Tibial nerve (tissue), 4 donors: ENCODE measurements at regions not wholly inside any gene's neighbourhood (a gene's known extent, or its start where the extent isn't known, plus 50 kb on each side); places are given as distances from the start of the nearest gene placed in this dataset.

ENCODE experiments used
- CTCF ChIP-seq, 5 experiments: fragments of 200-600 bp in 3 of 5; fragments of 450-650 bp in 2 of 5; sonication (generic) in 3 of 5; IDR thresholded peaks; one replicate each; pipeline ENCODE4 v1.5.1; 2016 to 2019; ENCODE audit warnings: antibody characterized with exemption in 5 of 5, mild to moderate bottlenecking in 3 of 5, moderate library complexity in 2 of 5
- EP300 ChIP-seq, 2 donors: sonication (generic); formaldehyde crosslinking; IDR thresholded peaks; one replicate each; pipeline ENCODE4 v1.6.1; 2017; ENCODE audit warnings: antibody characterized with exemption in 2 of 2, mild to moderate bottlenecking in 1 of 2
- POLR2A ChIP-seq, 2 donors: fragments of 450-650 bp; IDR thresholded peaks; one replicate each; pipeline ENCODE4 v1.6.1; 2017; ENCODE audit warnings: antibody characterized with exemption in 2 of 2, mild to moderate bottlenecking in 2 of 2, moderate library complexity in 2 of 2

GRCh38 chr4:174170091-174170490 is 113.4 kb downstream of the FBXO8 start:
- TF ChIP-seq POLR2A (IDR thresholded peaks at IDR 0.05): no peak
- no peak for TF ChIP-seq CTCF (IDR thresholded peaks at IDR 0.05)
- TF ChIP-seq EP300 (IDR thresholded peaks at IDR 0.05): no peak
